B cell (primary cell): ENCODE measurements at regions not wholly inside any gene's neighbourhood (a gene's known extent, or its start where the extent isn't known, plus 50 kb on each side); places are given as distances from the start of the nearest gene placed in this dataset.

ENCODE experiments used
- ATAC-seq: fragments of 200-7000 bp; cut with Tn5 transposase; one replicate; pipeline ENCODE4 v1.10.0; 2021; ENCODE audit warnings: low read depth, mild to moderate bottlenecking, moderate number of reproducible peaks, moderate library complexity
- CTCF ChIA-PET: fragments of 350-600 bp; sonication (Branson Sonifier 250); formaldehyde crosslinking; loops from one replicate; lab custom pipeline; 2021; ENCODE audit warnings: antibody characterized with exemption, inconsistent platforms; lab: Charles Lee
- POLR2A ChIA-PET: fragments of 350-600 bp; sonication (Branson Sonifier 250); formaldehyde crosslinking; loops from one replicate; lab custom pipeline; 2021; ENCODE audit warnings: antibody characterized with exemption; lab: Charles Lee
- DNase-seq: peaks from one replicate; pipeline ENCODE4 v3.0.0; 2013
- H2AFZ ChIP-seq: 2 replicates; pipeline ENCODE4 v1.6.1; 2012; ENCODE audit warnings: mild to moderate bottlenecking, low read depth, low read length; ENCODE audit not compliant: insufficient read depth, poor library complexity, severe bottlenecking
- H3K27ac ChIP-seq, 2 donors: 1 replicate in 1 of 2; 2 replicates in 1 of 2; pipeline ENCODE4 v1.5.1; 2012 to 2013; ENCODE audit warnings: low read length in 2 of 2, mild to moderate bottlenecking in 2 of 2, moderate library complexity in 1 of 2
- H3K27me3 ChIP-seq, 4 experiments: fragments of 200-600 bp in 1 of 4; sonication (generic) in 1 of 4; replicated peaks in 1 of 4; 1 replicate in 2 of 4; 2 replicates in 2 of 4; pipeline versions ENCODE4 v1.6.1 to v1.7.0; 2013 to 2016; ENCODE audit warnings: low read length in 3 of 4, mild to moderate bottlenecking in 2 of 4, mixed read lengths in 1 of 4, moderate library complexity in 1 of 4; ENCODE audit not compliant: insufficient read depth in 4 of 4, control insufficient read depth in 3 of 4; ENCODE audit errors: control extremely low read depth in 1 of 4
- H3K36me3 ChIP-seq, 2 experiments: replicated peaks in 1 of 2; 1 replicate in 1 of 2; 2 replicates in 1 of 2; pipeline versions ENCODE4 v1.6.1 to v1.7.1; 2013; ENCODE audit warnings: low read length in 1 of 2; ENCODE audit not compliant: insufficient read depth in 2 of 2, control insufficient read depth in 1 of 2; ENCODE audit errors: control extremely low read depth in 1 of 2, extremely low read depth in 1 of 2
- H3K4me1 ChIP-seq, 2 donors: fragments of 200-600 bp in 1 of 2; sonication (generic) in 1 of 2; 1 replicate in 1 of 2; 2 replicates in 1 of 2; pipeline versions ENCODE4 v1.5.1 to v1.6.1; 2013 to 2017; ENCODE audit warnings: low read length in 2 of 2; ENCODE audit not compliant: control insufficient read depth in 2 of 2, insufficient read depth in 2 of 2
- H3K4me2 ChIP-seq: replicated peaks from 2 replicates; pipeline ENCODE3; 2012; ENCODE audit warnings: mild to moderate bottlenecking, low read depth, low read length; ENCODE audit not compliant: poor library complexity, severe bottlenecking
- H3K4me3 ChIP-seq, 5 experiments: fragments of 200-600 bp in 1 of 5; sonication (generic) in 1 of 5; 1 replicate in 3 of 5; 2 replicates in 2 of 5; pipeline versions ENCODE4 v1.5.1 to v1.7.0; 2011 to 2016; ENCODE audit warnings: low read length in 4 of 5, mild to moderate bottlenecking in 4 of 5, low read depth in 2 of 5, control low read depth in 1 of 5, moderate library complexity in 1 of 5; ENCODE audit not compliant: insufficient read depth in 1 of 5; ENCODE audit errors: control extremely low read depth in 1 of 5, extremely low read depth in 1 of 5
- H3K79me2 ChIP-seq: fragments of 200-600 bp; sonication (generic); one replicate; pipeline ENCODE4 v1.6.0; 2016; ENCODE audit warnings: low read length; ENCODE audit not compliant: control insufficient read depth, insufficient read depth
- H3K9ac ChIP-seq: fragments of 200-600 bp; sonication (generic); 2 replicates; pipeline ENCODE4 v1.6.1; 2017; ENCODE audit warnings: mild to moderate bottlenecking, low read length, moderate library complexity
- H3K9me3 ChIP-seq, 3 donors: one replicate each; pipeline versions ENCODE4 v1.6.1 to v1.7.1; 2013; ENCODE audit warnings: low read length in 2 of 3; ENCODE audit not compliant: control insufficient read depth in 2 of 3, insufficient read depth in 1 of 3; ENCODE audit errors: control extremely low read depth in 1 of 3
- H4K20me1 ChIP-seq: 2 replicates; pipeline ENCODE4 v1.6.0; 2012; ENCODE audit warnings: mild to moderate bottlenecking, low read length; ENCODE audit not compliant: insufficient read depth, control insufficient read depth, poor library complexity, severe bottlenecking
- H3K27ac Mint-ChIP-seq: one replicate; pipeline ENCODE4 v1.8.0; 2021; ENCODE audit warnings: mixed read lengths
- H3K27me3 Mint-ChIP-seq: one replicate; pipeline ENCODE4 v1.8.0; 2021; ENCODE audit warnings: mixed read lengths
- H3K4me1 Mint-ChIP-seq: one replicate; pipeline ENCODE4 v1.8.0; 2021; ENCODE audit warnings: mixed read lengths
- H3K4me3 Mint-ChIP-seq: one replicate; pipeline ENCODE4 v1.8.0; 2021; ENCODE audit warnings: mixed read lengths
- H3K9me3 Mint-ChIP-seq: one replicate; pipeline ENCODE4 v1.8.0; 2022; ENCODE audit warnings: mixed read lengths; ENCODE audit not compliant: insufficient read depth
- CTCF ChIP-seq: fragments of 200-600 bp; IDR thresholded peaks from one replicate; pipeline ENCODE4 v1.8.0; 2022; ENCODE audit warnings: antibody characterized with exemption, mild to moderate bottlenecking
- EZH2 ChIP-seq: IDR thresholded peaks from 2 replicates; pipeline ENCODE4 v1.6.1; 2012; ENCODE audit warnings: borderline replicate concordance, low read depth, mild to moderate bottlenecking, moderate library complexity, low read length; ENCODE audit not compliant: insufficient read depth, poor library complexity, severe bottlenecking
- WGBS: methylation state at CpG from one replicate; pipeline ENCODE4 v1.1.5; 2013; ENCODE audit warnings: missing lambda C conversion rate; ENCODE audit not compliant: insufficient coverage; 5-methylcytosine and 5-hydroxymethylcytosine counted together
- intact Hi-C: fragments of 100-400 bp; cut with micrococcal nuclease; formaldehyde crosslinking; loops from one replicate; pipeline ENCODE4 v1.10.0; 2022

GRCh38 chr7:69502358-69502757, 95.9 kb upstream of the AUTS2 start:
- intact Hi-C loops = no loop called here
- Mint-ChIP-seq H3K27ac (no peak overlapping the region), H3K27me3 (no peaks in the 10 kb centered on the region), H3K4me1 (no peaks in the 10 kb centered on the region), H3K9me3 (peaks cover 6% of the 10 kb centered on the region), H3K4me3 (no peak overlapping the region)
- TF ChIP-seq EZH2 (no peak), CTCF (no peak)
- Histone ChIP-seq H3K4me1 (no peaks in the 10 kb centered on the region), H3K4me2 (no peak overlapping the region), H3K36me3 (no peaks in the 10 kb centered on the region), H3K27me3 (no peaks in the 10 kb centered on the region), H3K9me3 (peaks cover 0 to 14% (median 0%) of the 10 kb centered on the region in 3 donors), H2AFZ (no peak overlapping the region), H3K4me3 (no peak overlapping the region), H4K20me1 (no peaks in the 10 kb centered on the region), H3K9ac (no peak overlapping the region), H3K79me2 (no peaks in the 10 kb centered on the region), H3K27ac (no peak overlapping the region)
- DNase-seq = no peak
- ChIA-PET CTCF (no interaction called here), POLR2A (no interaction called here)
- ATAC-seq = no peak
- 100% methylated on average over 1 of the region's 3 CpGs for WGBS

GRCh38 chr7:69504733-69505420, 93.4 kb upstream of the AUTS2 start:
- Histone ChIP-seq H3K27me3 (no peaks in the 10 kb centered on the region), H2AFZ (no peak overlapping the region), H3K9ac (no peak overlapping the region), H3K4me2 (no peak overlapping the region), H4K20me1 (no peaks in the 10 kb centered on the region), H3K4me3 (no peak overlapping the region), H3K36me3 (no peaks in the 10 kb centered on the region), H3K27ac (no peak overlapping the region), H3K9me3 (peaks cover 0 to 4% (median 0%) of the 10 kb centered on the region in 3 donors), H3K79me2 (no peaks in the 10 kb centered on the region), H3K4me1 (no peaks in the 10 kb centered on the region)
- intact Hi-C loops = no loop called here
- H3K27me3 Mint-ChIP-seq = no peaks in the 10 kb centered on the region
- peaks cover 4% of the 10 kb centered on the region for H3K9me3 Mint-ChIP-seq
- DNase-seq = no peak
- CTCF ChIA-PET = interaction anchor here (0.6 kb wide), 1 partner anchor 96 kb away, joined by 4 read pairs; no protein-coding TSS in a partner anchor
- H3K4me1 Mint-ChIP-seq = no peaks in the 10 kb centered on the region
- POLR2A ChIA-PET = no interaction called here
- H3K27ac Mint-ChIP-seq = no peak overlapping the region
- 96% methylated on average over 3 of the region's 8 CpGs for WGBS
- ATAC-seq = no peak
- no peak for TF ChIP-seq EZH2
- no peak for TF ChIP-seq CTCF
- no peak overlapping the region for H3K4me3 Mint-ChIP-seq
